DMS 273 (cell line): ENCODE measurements at regions not wholly inside any gene's neighbourhood (a gene's known extent, or its start where the extent isn't known, plus 50 kb on each side); places are given as distances from the start of the nearest gene placed in this dataset.
A peak's percentile ranks its signal among the peaks of the same experiment; 100 is the strongest.
"Not testable (repeated sequence)": the region's sequence is repeated elsewhere in the genome, so short reads cannot be mapped to it uniquely, and the experiment has no call there.

ENCODE experiments used
- DNase-seq: peaks from one replicate; lab custom pipeline; 2025; ENCODE audit not compliant: unreplicated experiment; lab: John Stamatoyannopoulos, UW

GRCh38 chr5:7192016-7192415, 203.9 kb upstream of the ADCY2 start:
- DNase-seq: no peak

- DNase-seq: no peak
These were observed 193.1 kb upstream of the ADCY2 start for GRCh38 chr5:7202846-7203245.

GRCh38 chr5:7207979-7208378, 188.0 kb upstream of the ADCY2 start:
- no peak for DNase-seq

- DNase-seq: peak; percentile 39
These were observed 187.0 kb upstream of the ADCY2 start for GRCh38 chr5:7208938-7209337.

GRCh38 chr5:7209658-7210057, 186.3 kb upstream of the ADCY2 start:
- no peak for DNase-seq

GRCh38 chr5:7210549-7210948, 185.4 kb upstream of the ADCY2 start:
- no peak for DNase-seq

- DNase-seq: no peak
These were observed 182.4 kb upstream of the ADCY2 start for GRCh38 chr5:7213525-7213924.

- DNase-seq: no peak
These were observed 181.0 kb upstream of the ADCY2 start for GRCh38 chr5:7214906-7215416.

- no peak for DNase-seq
These were observed 177.8 kb upstream of the ADCY2 start for GRCh38 chr5:7218141-7218540.

GRCh38 chr5:7220156-7220555, 175.8 kb upstream of the ADCY2 start:
- DNase-seq: no peak

- DNase-seq: no peak
These were observed 174.9 kb upstream of the ADCY2 start for GRCh38 chr5:7221041-7221440.

- no peak for DNase-seq
These were observed 170.1 kb upstream of the ADCY2 start for GRCh38 chr5:7225826-7226225.

GRCh38 chr5:7242118-7242710, 153.7 kb upstream of the ADCY2 start:
- DNase-seq: no peak

- no peak for DNase-seq
These were observed 151.7 kb upstream of the ADCY2 start for GRCh38 chr5:7244208-7244607.

- DNase-seq: no peak
These were observed 150.8 kb upstream of the ADCY2 start for GRCh38 chr5:7245121-7245651.

- DNase-seq: no peak
These were observed 149.7 kb upstream of the ADCY2 start for GRCh38 chr5:7246287-7246686.

GRCh38 chr5:7250004-7250403, 145.9 kb upstream of the ADCY2 start:
- no peak for DNase-seq

GRCh38 chr5:7250611-7251010, 145.3 kb upstream of the ADCY2 start:
- no peak for DNase-seq

GRCh38 chr5:7251132-7251531, 144.8 kb upstream of the ADCY2 start:
- DNase-seq: no peak

- DNase-seq: peak; percentile 76
These were observed 134.9 kb upstream of the ADCY2 start for GRCh38 chr5:7261049-7261448.

- DNase-seq: no peak
These were observed 134.0 kb upstream of the ADCY2 start for GRCh38 chr5:7261900-7262299.

GRCh38 chr5:7263398-7264015, 132.4 kb upstream of the ADCY2 start:
- not testable (repeated sequence) for DNase-seq

- not testable (repeated sequence) for DNase-seq
These were observed 130.2 kb upstream of the ADCY2 start for GRCh38 chr5:7265776-7266175.
